ENCODE measurements at regions not wholly inside any gene's neighbourhood (a gene's known extent, or its start where the extent isn't known, plus 50 kb on each side); places are given as distances from the start of the nearest gene placed in this dataset.

GRCh38 chr6:99151634-99152346 is 197.7 kb downstream of the FAXC start:
- WGBS (ENCODE audit: low lambda C conversion rate), result 23% methylated on average over 11 of the region's 11 CpGs
- H3K4me2 ChIP-seq, result no peak overlapping the region
- H3K9me2 ChIP-seq, result no peaks in the 10 kb centered on the region
- no peaks in the 10 kb centered on the region for H3K79me2 ChIP-seq (ENCODE audit: insufficient read depth)
- no peak overlapping the region for H3K27ac ChIP-seq (ENCODE audit: low read depth in 2 of 2, low read length in 1 of 2)
- H3F3A ChIP-seq (replicated peaks; ENCODE audit: insufficient read depth), result no peaks in the 10 kb centered on the region
- no peaks in the 10 kb centered on the region for H3K36me3 ChIP-seq (replicated peaks in 1 of 2; ENCODE audit: control insufficient read depth in 1 of 2, insufficient read depth in 2 of 2, low read length in 1 of 2)
- no peaks in the 10 kb centered on the region for H3K9me3 ChIP-seq
- no peak overlapping the region for H2AFZ ChIP-seq (ENCODE audit: low read depth)
- H3K4me3 ChIP-seq (ENCODE audit: low read depth in 2 of 2, low read length in 1 of 2), result no peak overlapping the region; a peak in 1 of 4 replicates
- H3K9ac ChIP-seq, result no peak overlapping the region
- peak; percentile 58 for DNase-seq
- CTCF ChIA-PET, result interaction anchor here (0.6 to 4.6 kb wide), 29 partner anchors 8 to 167 kb away, joined by 3 to 36 read pairs (median 4); no protein-coding TSS in a partner anchor
- TF ChIP-seq GATA2 (CRISPR knock-in tag; IDR thresholded peaks at IDR 0.05) (0 out of 2 replicates have a peak, but pooled peaks have one; percentile 15), TAF1 (IDR thresholded peaks at IDR 0.05; ENCODE audit: borderline replicate concordance, low read depth, low read length) (no peak), MAX (IDR thresholded peaks at IDR 0.05; ENCODE audit: low read depth) (no peak), SMC3 (IDR thresholded peaks at IDR 0.05; ENCODE audit: low read depth, low read length) (peak; percentile 43; the same call in 1 of the 2 replicates), RAD21 (IDR thresholded peaks at IDR 0.05; ENCODE audit: low read length) (peak; percentile 48), MEF2A (IDR thresholded peaks at IDR 0.05; ENCODE audit: borderline replicate concordance, low read depth) (no peak), POLR2AphosphoS5 (IDR thresholded peaks at IDR 0.05; ENCODE audit: low read depth, low read length) (no peak), ELF1 (IDR thresholded peaks at IDR 0.05) (no peak), CTCF (IDR thresholded peaks at IDR 0.05) (peak; percentile 78), JUND (IDR thresholded peaks at IDR 0.05) (no peak), EZH2phosphoT487 (IDR thresholded peaks at IDR 0.05; ENCODE audit: borderline replicate concordance, low read depth) (no peak), USF2 (IDR thresholded peaks at IDR 0.05; ENCODE audit: borderline replicate concordance, low read depth, low read length) (no peak), RCOR1 (IDR thresholded peaks at IDR 0.05; ENCODE audit: low read length) (no peak)
- no peaks in the 10 kb centered on the region; a peak in 1 of 4 replicates for H3K4me1 ChIP-seq (ENCODE audit: control insufficient read depth in 1 of 2, insufficient read depth in 2 of 2, low read depth in 1 of 2, low read length in 1 of 2)
- H3K27me3 ChIP-seq (ENCODE audit: insufficient read depth), result no peaks in the 10 kb centered on the region
- H4K20me1 ChIP-seq (ENCODE audit: insufficient read depth), result no peaks in the 10 kb centered on the region
- POLR2A ChIA-PET, result no interaction called here

GRCh38 chr6:99148761-99149160 is 200.7 kb downstream of the FAXC start:
- no peak for DNase-seq
- no peaks in the 10 kb centered on the region for H3K27me3 ChIP-seq (ENCODE audit: insufficient read depth)
- CTCF ChIA-PET, result interaction anchor here (4.8 kb wide), 1 partner anchor 93 kb away, joined by 21 read pairs; no protein-coding TSS in a partner anchor
- no peaks in the 10 kb centered on the region for H4K20me1 ChIP-seq (ENCODE audit: insufficient read depth)
- H3K27ac ChIP-seq (ENCODE audit: low read depth in 2 of 2, low read length in 1 of 2), result no peak overlapping the region
- no peaks in the 10 kb centered on the region for H3F3A ChIP-seq (replicated peaks; ENCODE audit: insufficient read depth)
- H3K4me2 ChIP-seq, result no peak overlapping the region
- no peak overlapping the region for H2AFZ ChIP-seq (ENCODE audit: low read depth)
- WGBS (ENCODE audit: low lambda C conversion rate), result 9% methylated on average over 2 of the region's 2 CpGs
- no peaks in the 10 kb centered on the region for H3K79me2 ChIP-seq (ENCODE audit: insufficient read depth)
- no peaks in the 10 kb centered on the region for H3K9me3 ChIP-seq
- POLR2A ChIA-PET, result no interaction called here
- H3K9ac ChIP-seq, result no peak overlapping the region
- no peaks in the 10 kb centered on the region for H3K36me3 ChIP-seq (replicated peaks in 1 of 2; ENCODE audit: control insufficient read depth in 1 of 2, insufficient read depth in 2 of 2, low read length in 1 of 2)
- no peaks in the 10 kb centered on the region; a peak in 1 of 4 replicates for H3K4me1 ChIP-seq (ENCODE audit: control insufficient read depth in 1 of 2, insufficient read depth in 2 of 2, low read depth in 1 of 2, low read length in 1 of 2)
- H3K4me3 ChIP-seq (ENCODE audit: low read depth in 2 of 2, low read length in 1 of 2), result no peak overlapping the region
- H3K9me2 ChIP-seq, result no peaks in the 10 kb centered on the region
- TF ChIP-seq TAF1 (IDR thresholded peaks at IDR 0.05; ENCODE audit: borderline replicate concordance, low read depth, low read length), result no peak
- TF ChIP-seq MXI1 (IDR thresholded peaks at IDR 0.05; ENCODE audit: low read depth, low read length), result no peak
- TF ChIP-seq USF1 (IDR thresholded peaks at IDR 0.05; ENCODE audit: borderline replicate concordance, low read depth), result no peak
- no peak for TF ChIP-seq CTCF (IDR thresholded peaks at IDR 0.05)
- TF ChIP-seq MAX (IDR thresholded peaks at IDR 0.05; ENCODE audit: low read depth), result no peak
- no peak for TF ChIP-seq FOXM1 (IDR thresholded peaks at IDR 0.05; ENCODE audit: low read depth)
- no peak for TF ChIP-seq ZBTB33 (IDR thresholded peaks at IDR 0.05; ENCODE audit: borderline replicate concordance, low read depth)
- TF ChIP-seq SMC3 (IDR thresholded peaks at IDR 0.05; ENCODE audit: low read depth, low read length), result no peak
- no peak for TF ChIP-seq TCF12 (IDR thresholded peaks at IDR 0.05)
- no peak for TF ChIP-seq RAD21 (IDR thresholded peaks at IDR 0.05; ENCODE audit: low read length)
